ENCODE measurements at regions not wholly inside any gene's neighbourhood (a gene's known extent, or its start where the extent isn't known, plus 50 kb on each side); places are given as distances from the start of the nearest gene placed in this dataset.

GRCh38 chr5:6810641-6811405 is 97.6 kb downstream of the TENT4A start:
- no peak for TF ChIP-seq CTCF (IDR thresholded peaks at IDR 0.05 in 4 of 5, conservative IDR thresholded peaks at IDR 0.05 in 1 of 5)
- no peak for TF ChIP-seq POLR2A (IDR thresholded peaks at IDR 0.05)

Data from gastrocnemius medialis (tissue), 4 donors.